ENCODE measurements at regions not wholly inside any gene's neighbourhood (a gene's known extent, or its start where the extent isn't known, plus 50 kb on each side); places are given as distances from the start of the nearest gene placed in this dataset.

DNA sequence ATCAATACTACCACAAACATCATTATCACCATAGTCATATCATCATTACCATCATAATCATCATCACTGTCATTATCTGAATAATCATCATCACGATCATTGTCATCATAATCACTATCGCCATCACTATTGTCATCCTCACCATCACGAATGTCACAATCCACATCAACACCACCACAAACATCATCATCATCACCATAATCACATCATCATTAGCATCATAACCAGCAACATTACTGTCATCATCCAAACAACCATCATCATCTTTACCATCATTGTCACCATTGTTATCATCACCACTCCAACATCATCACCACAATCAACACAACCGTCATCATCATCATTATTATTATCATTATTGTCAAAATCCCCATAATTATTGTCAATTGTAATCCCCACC lies 61.2 kb downstream of the MBD3L1 start:
- no peak for DNase-seq (ENCODE audit: low spot score)
- Mint-ChIP-seq H3K9me3 (ENCODE audit: low read depth) (no peaks in the 10 kb centered on the region), H3K4me3 (ENCODE audit: unreplicated experiment) (no peak overlapping the region), H3K4me1 (ENCODE audit: low read depth) (no peaks in the 10 kb centered on the region), H3K27me3 (ENCODE audit: low read depth) (no peaks in the 10 kb centered on the region), H3K36me3 (ENCODE audit: low read depth) (no peaks in the 10 kb centered on the region), H3K27ac (ENCODE audit: unreplicated experiment) (no peak overlapping the region)
- no peak for TF ChIP-seq CTCF (IDR thresholded peaks at IDR 0.05)

- H3K36me3 Mint-ChIP-seq (ENCODE audit: low read depth): no peaks in the 10 kb centered on the region
- DNase-seq (ENCODE audit: low spot score): no peak
- H3K9me3 Mint-ChIP-seq (ENCODE audit: low read depth): no peaks in the 10 kb centered on the region
- H3K4me3 Mint-ChIP-seq (ENCODE audit: unreplicated experiment): no peak overlapping the region
- no peaks in the 10 kb centered on the region for H3K27me3 Mint-ChIP-seq (ENCODE audit: low read depth)
- H3K27ac Mint-ChIP-seq (ENCODE audit: unreplicated experiment): no peak overlapping the region
- no peaks in the 10 kb centered on the region for H3K4me1 Mint-ChIP-seq (ENCODE audit: low read depth)
- TF ChIP-seq CTCF (IDR thresholded peaks at IDR 0.05): no peak
Measured at GRCh38 chr19:8897106-8897505, 64.9 kb downstream of the MBD3L1 start.

- Mint-ChIP-seq H3K9me3 (ENCODE audit: low read depth) (no peaks in the 10 kb centered on the region), H3K4me1 (ENCODE audit: low read depth) (no peaks in the 10 kb centered on the region), H3K27ac (ENCODE audit: unreplicated experiment) (no peak overlapping the region), H3K27me3 (ENCODE audit: low read depth) (no peaks in the 10 kb centered on the region), H3K4me3 (ENCODE audit: unreplicated experiment) (no peak overlapping the region), H3K36me3 (ENCODE audit: low read depth) (no peaks in the 10 kb centered on the region)
- no peak for DNase-seq (ENCODE audit: low spot score)
- TF ChIP-seq CTCF (IDR thresholded peaks at IDR 0.05): no peak
Measured at GRCh38 chr19:8899356-8899755, 67.2 kb downstream of the MBD3L1 start.

DNA sequence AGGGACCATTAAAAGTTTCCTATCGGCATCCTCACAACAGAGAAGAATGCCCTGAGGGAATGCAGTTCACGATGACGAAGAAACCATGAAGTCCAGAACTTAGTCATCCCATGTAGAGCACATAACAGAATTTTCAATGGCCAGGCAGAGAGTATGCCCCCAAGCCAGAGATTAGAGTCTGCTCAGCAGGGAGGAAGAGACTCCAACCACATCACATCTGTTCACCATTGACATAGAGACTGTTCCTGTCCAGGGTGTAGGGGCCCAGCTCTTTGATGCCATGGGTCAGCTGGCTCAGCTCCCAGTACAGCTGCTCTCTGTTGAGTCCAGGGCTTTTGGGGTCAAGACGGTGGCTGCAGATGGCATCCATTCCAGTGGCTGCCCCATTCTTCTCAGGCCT lies 68.2 kb downstream of the MBD3L1 start:
- no peak for TF ChIP-seq CTCF (IDR thresholded peaks at IDR 0.05)
- DNase-seq (ENCODE audit: low spot score): no peak
- H3K36me3 Mint-ChIP-seq (ENCODE audit: low read depth): no peaks in the 10 kb centered on the region
- H3K9me3 Mint-ChIP-seq (ENCODE audit: low read depth): no peaks in the 10 kb centered on the region
- no peak overlapping the region for H3K4me3 Mint-ChIP-seq (ENCODE audit: unreplicated experiment)
- no peaks in the 10 kb centered on the region for H3K4me1 Mint-ChIP-seq (ENCODE audit: low read depth)
- no peak overlapping the region for H3K27ac Mint-ChIP-seq (ENCODE audit: unreplicated experiment)
- no peaks in the 10 kb centered on the region for H3K27me3 Mint-ChIP-seq (ENCODE audit: low read depth)

GRCh38 chr19:8902520-8902919 lies 70.3 kb downstream of the MBD3L1 start:
- DNase-seq (ENCODE audit: low spot score): no peak
- no peaks in the 10 kb centered on the region for H3K27me3 Mint-ChIP-seq (ENCODE audit: low read depth)
- H3K27ac Mint-ChIP-seq (ENCODE audit: unreplicated experiment): no peak overlapping the region
- H3K4me1 Mint-ChIP-seq (ENCODE audit: low read depth): no peaks in the 10 kb centered on the region
- peaks cover 11% of the 10 kb centered on the region for H3K9me3 Mint-ChIP-seq (ENCODE audit: low read depth)
- no peak for TF ChIP-seq CTCF (IDR thresholded peaks at IDR 0.05)
- no peaks in the 10 kb centered on the region for H3K36me3 Mint-ChIP-seq (ENCODE audit: low read depth)
- no peak overlapping the region for H3K4me3 Mint-ChIP-seq (ENCODE audit: unreplicated experiment)
